Left lung (tissue), 4 donors: ENCODE measurements at regions not wholly inside any gene's neighbourhood (a gene's known extent, or its start where the extent isn't known, plus 50 kb on each side); places are given as distances from the start of the nearest gene placed in this dataset.
"Not testable (repeated sequence)": the region's sequence is repeated elsewhere in the genome, so short reads cannot be mapped to it uniquely, and the experiment has no call there.

Source experiments
- ATAC-seq: fragments of 200-7000 bp; cut with Tn5 transposase; one replicate; pipeline ENCODE4 v1.9.1; 2020; ENCODE audit warnings: moderate library complexity
- DNase-seq, 4 donors: peaks; one replicate each; pipeline ENCODE4 v3.0.0-alpha.2; 2013 to 2020
- H3K27ac ChIP-seq, 2 donors: fragments of 200-600 bp; sonication (generic) in 1 of 2; one replicate each; pipeline versions ENCODE4 v1.5.0 to v1.8.0; 2020 to 2021
- H3K27me3 ChIP-seq, 2 donors: fragments of 200-600 bp; sonication (generic) in 1 of 2; one replicate each; pipeline versions ENCODE4 v1.5.0 to v1.8.0; 2020 to 2021
- H3K36me3 ChIP-seq, 2 donors: fragments of 200-600 bp; sonication (generic) in 1 of 2; one replicate each; pipeline versions ENCODE4 v1.5.0 to v1.8.0; 2020 to 2021
- H3K4me1 ChIP-seq, 2 donors: fragments of 200-600 bp; one replicate each; pipeline ENCODE4 v1.8.0; 2021
- H3K4me3 ChIP-seq, 2 donors: fragments of 200-600 bp; sonication (generic) in 1 of 2; one replicate each; pipeline versions ENCODE4 v1.5.0 to v1.8.0; 2020 to 2021; ENCODE audit warnings: mild to moderate bottlenecking in 1 of 2
- H3K9me3 ChIP-seq, 2 donors: fragments of 200-600 bp; sonication (generic) in 1 of 2; one replicate each; pipeline versions ENCODE4 v1.5.0 to v1.8.0; 2020 to 2021
- CTCF ChIP-seq, 2 donors: fragments of 200-600 bp; sonication (generic) in 1 of 2; IDR thresholded peaks; one replicate each; pipeline versions ENCODE4 v1.5.0 to v1.8.0; 2021; ENCODE audit warnings: antibody characterized with exemption in 2 of 2
- intact Hi-C, 2 donors: fragments of 100-400 bp; cut with DNase I; formaldehyde crosslinking; loops; one replicate each; pipeline versions ENCODE4 v1.11.2 to v1.14.2; 2022
- donor health status: DM: no; HTN: yes; CAD: no.
- donor health status: DM: no; HTN: no; CAD: no.

GRCh38 chr1:80529546-80529945 lies 1271.2 kb upstream of the ADGRL2 start:
- TF ChIP-seq CTCF (IDR thresholded peaks at IDR 0.05) = no peak
- H3K36me3 ChIP-seq = no peaks in the 10 kb centered on the region
- no peak overlapping the region for H3K4me3 ChIP-seq
- H3K27me3 ChIP-seq = no peaks in the 10 kb centered on the region
- DNase-seq (no peak), ATAC-seq (no peak)
- intact Hi-C loops = no loop called here
- no peaks in the 10 kb centered on the region for H3K9me3 ChIP-seq
- H3K4me1 ChIP-seq = no peaks in the 10 kb centered on the region
- no peak overlapping the region for H3K27ac ChIP-seq

- intact Hi-C loops = no loop called here
- Histone ChIP-seq H3K9me3 (no peaks in the 10 kb centered on the region), H3K4me1 (no peaks in the 10 kb centered on the region), H3K4me3 (no peak overlapping the region), H3K36me3 (no peaks in the 10 kb centered on the region), H3K27ac (no peak overlapping the region), H3K27me3 (no peaks in the 10 kb centered on the region)
- DNase-seq (peak in 2 of 4 donors; percentile 29 to 30), ATAC-seq (no peak)
- TF ChIP-seq CTCF (IDR thresholded peaks at IDR 0.05) = no peak
These were observed 1276.9 kb upstream of the ADGRL2 start for GRCh38 chr1:80523861-80524260.

- intact Hi-C loops, DNase-seq: not testable (repeated sequence)
These were observed 1277.7 kb upstream of the ADGRL2 start for GRCh38 chr1:80523071-80523470.

GRCh38 chr1:80520949-80521348 lies 1279.8 kb upstream of the ADGRL2 start:
- Histone ChIP-seq H3K27ac (no peak overlapping the region), H3K9me3 (peaks cover 0 to 2% of the 10 kb centered on the region in 2 donors), H3K36me3 (no peaks in the 10 kb centered on the region), H3K4me1 (no peaks in the 10 kb centered on the region), H3K4me3 (no peak overlapping the region), H3K27me3 (no peaks in the 10 kb centered on the region)
- DNase-seq (no peak), ATAC-seq (no peak)
- no peak for TF ChIP-seq CTCF (IDR thresholded peaks at IDR 0.05)
- intact Hi-C loops = no loop called here

More at GRCh38 chr1:80523071-80523470, 1277.7 kb upstream of the ADGRL2 start:
- not testable (repeated sequence) for H3K4me1 ChIP-seq, ATAC-seq, H3K36me3 ChIP-seq, H3K9me3 ChIP-seq, H3K4me3 ChIP-seq, H3K27me3 ChIP-seq, H3K27ac ChIP-seq

GRCh38 chr1:80517062-80517461 lies 1283.7 kb upstream of the ADGRL2 start:
- no peak for ATAC-seq
- H3K4me1 ChIP-seq = no peaks in the 10 kb centered on the region
- H3K4me3 ChIP-seq = no peak overlapping the region
- no peak overlapping the region for H3K27ac ChIP-seq
- peaks cover 0 to 8% of the 10 kb centered on the region in 2 donors for H3K9me3 ChIP-seq
- no peaks in the 10 kb centered on the region for H3K27me3 ChIP-seq
- DNase-seq = no peak
- intact Hi-C loops = no loop called here
- TF ChIP-seq CTCF (IDR thresholded peaks at IDR 0.05) = no peak
- no peaks in the 10 kb centered on the region for H3K36me3 ChIP-seq

GRCh38 chr1:80509965-80510522 lies 1290.7 kb upstream of the ADGRL2 start:
- no peak for ATAC-seq
- intact Hi-C loops = no loop called here
- Histone ChIP-seq H3K4me1 (no peaks in the 10 kb centered on the region), H3K9me3 (peaks cover 0 to 11% of the 10 kb centered on the region in 2 donors), H3K27me3 (no peaks in the 10 kb centered on the region), H3K4me3 (no peak overlapping the region), H3K36me3 (no peaks in the 10 kb centered on the region), H3K27ac (no peak overlapping the region)
- no peak for DNase-seq
- no peak for TF ChIP-seq CTCF (IDR thresholded peaks at IDR 0.05)
